Effector CD4-positive, alpha-beta T cell (primary cell): ENCODE measurements at regions not wholly inside any gene's neighbourhood (a gene's known extent, or its start where the extent isn't known, plus 50 kb on each side); places are given as distances from the start of the nearest gene placed in this dataset.

Experiments
- DNase-seq: peaks from one replicate; pipeline ENCODE4 v3.0.0-alpha.2; 2020

DNA sequence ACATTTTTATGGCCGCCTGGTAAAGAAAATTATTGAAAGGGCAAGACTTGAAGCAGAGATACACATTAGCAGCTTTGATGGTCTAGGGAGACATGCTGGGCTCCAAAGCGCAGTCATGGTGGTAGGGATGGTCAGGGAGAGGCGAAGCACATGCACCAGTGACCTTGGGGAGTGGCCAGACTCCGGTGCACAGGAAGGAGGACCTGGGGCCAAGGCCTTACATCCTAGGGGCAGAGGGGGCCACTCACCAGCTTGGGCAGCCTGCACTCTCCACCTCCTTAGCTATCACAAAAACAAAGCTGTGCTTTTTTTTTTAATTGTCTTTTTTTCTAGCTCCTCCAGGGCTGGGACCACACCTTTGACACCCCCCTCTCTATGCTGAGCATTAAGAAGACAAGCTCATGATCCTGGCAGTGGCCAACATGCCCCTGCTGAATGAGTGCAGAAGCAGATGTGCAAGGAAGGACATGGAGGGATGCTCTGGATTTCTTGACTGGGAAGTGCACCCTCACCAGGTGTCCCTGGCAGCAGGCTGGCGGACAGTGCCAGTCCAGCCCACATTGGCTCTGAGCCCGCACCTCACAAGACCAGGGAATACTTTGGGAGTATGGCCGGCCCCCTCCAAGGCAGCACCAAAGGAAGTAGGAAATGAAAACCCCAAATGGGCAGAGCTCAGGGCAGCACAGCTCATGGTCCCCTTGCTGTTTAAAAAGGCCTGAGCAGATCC is 619.9 kb downstream of the TBC1D22A start:
- DNase-seq = no peak

DNA sequence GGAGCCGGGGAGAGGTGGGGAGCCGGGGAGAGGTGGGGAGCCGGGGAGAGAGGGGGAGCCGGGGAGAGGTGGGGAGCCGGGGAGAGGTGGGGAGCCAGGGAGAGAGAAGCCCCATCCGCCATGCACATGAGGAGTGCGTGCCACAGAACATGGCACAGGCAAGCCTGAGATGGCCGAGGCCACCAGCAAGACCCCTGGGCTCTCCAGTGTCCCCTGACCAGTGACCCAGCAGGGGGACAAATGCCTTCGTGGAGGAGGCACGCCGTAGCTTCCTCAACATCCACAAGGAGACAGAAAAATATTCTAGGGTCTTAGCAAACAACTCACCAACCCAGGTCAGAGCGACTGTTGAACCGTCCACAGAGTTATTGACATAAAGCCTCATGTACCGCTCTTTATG is 618.8 kb downstream of the TBC1D22A start:
- DNase-seq = no peak

DNA sequence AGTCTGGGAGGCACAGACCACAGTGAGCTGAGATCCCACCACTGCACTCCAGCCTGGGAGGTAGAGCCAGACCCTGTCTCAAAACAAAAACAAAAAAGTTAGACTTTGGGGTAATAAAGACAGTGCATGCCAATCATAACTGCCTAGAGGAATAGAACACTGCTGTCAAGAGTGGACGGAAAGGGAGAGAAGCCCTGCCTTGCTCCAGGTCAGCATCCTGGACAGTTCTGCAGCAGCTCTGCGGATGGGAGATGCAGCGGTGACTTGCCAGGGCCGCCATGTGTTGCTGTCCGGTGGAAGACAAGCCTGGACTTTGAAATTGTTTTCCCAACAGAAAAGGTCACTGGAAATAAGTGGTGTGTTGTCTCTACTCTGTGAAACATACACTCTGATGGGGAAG is 618.2 kb downstream of the TBC1D22A start:
- no peak for DNase-seq

DNA sequence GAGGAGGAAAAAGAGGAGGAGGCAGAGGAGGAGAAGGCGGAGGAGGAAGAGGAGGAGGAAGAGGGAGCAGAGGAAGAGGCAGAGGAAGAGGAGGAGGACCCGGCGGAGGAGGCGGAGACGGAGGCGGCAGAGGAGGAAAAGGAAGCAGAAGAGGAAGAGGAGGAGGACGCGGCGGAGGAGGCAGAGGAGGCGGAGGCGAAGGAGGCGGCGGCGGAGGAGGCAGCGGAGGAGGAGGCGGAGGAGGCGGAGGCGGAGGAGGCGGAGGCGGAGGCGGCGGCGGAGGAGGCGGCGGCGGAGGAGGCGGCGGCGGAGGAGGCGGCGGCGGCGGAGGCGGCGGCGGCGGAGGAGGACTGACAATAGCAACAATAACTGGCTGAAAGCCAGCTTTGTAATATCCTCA is 616.6 kb downstream of the TBC1D22A start:
- no peak for DNase-seq

DNA sequence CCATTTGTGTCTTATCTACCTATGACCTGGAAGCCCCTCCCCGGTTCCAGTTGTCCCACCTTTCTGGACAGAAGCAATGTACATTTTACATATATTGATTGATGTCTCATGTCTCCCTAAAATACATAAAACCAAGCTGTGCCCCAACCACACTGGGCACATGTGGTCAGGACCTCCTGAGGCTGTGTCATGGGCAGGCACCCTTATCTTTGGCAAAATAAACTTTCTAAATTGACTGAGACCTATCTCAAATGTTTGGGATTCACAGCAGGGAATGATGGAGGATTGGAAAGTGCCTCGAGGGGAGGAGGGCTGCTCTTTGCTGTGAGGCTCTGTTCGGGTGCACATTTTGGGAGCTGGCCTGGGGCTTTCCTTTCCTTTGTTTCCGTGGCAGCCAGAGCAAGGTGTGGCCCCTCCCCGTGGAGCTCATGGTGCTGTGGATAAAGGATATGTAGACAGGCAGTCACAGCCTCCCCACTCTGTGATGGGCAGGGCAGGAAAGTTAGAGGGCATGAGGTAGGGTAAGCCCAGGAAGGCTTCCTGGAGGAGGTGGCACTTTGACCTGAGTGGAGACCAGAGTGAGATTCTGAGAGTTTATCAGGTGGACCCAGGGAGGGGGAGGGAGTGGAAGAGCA is 615.6 kb downstream of the TBC1D22A start:
- no peak for DNase-seq

DNA sequence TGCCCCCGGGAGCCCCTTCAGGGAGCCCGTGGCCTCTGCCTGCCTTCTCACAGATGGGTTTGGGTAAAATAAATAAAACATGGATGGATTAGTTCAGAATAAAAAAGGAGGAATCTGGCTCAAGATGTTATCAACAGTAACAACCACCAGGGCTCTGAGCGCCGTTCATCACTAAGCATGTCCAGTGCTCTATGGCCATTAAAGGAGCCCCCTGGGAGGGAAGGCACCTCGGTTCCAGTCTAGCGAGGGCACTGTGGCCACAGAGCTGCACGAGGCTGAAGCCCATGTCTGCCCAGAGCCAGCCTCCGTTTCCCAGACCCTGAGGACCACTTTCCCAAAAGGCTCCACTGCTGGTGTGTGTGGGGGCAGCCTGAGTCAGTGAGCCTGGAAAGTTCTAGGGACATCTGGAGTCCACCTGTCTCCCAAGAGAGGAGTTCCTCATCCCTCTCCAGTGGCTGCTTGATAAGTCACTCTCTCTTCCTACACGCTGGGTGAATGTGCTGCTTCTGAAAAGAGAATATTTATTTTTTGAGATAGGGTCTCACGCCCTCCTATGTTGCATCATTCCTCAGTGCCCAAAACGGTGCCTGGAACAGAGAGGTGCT is 614.6 kb downstream of the TBC1D22A start:
- DNase-seq = no peak

DNA sequence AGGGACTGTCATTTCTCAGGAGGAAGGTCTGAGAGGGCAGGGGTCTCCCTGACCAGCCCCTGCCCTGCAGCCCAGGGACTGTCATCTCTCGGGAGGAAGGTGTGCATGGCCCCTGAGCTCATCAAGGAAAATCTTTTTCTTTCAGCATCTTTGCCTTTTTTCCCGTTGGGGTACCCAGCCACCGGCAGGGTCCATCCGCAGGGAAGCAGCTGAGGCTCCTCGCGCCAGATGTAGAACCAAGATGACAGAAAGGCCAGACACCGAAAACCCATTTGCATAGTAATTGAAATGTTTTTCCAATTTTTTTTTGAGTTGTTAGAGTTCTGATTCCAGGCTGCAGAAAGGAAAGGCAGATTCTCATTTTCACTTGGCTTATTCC is 613.9 kb downstream of the TBC1D22A start:
- DNase-seq = no peak

DNA sequence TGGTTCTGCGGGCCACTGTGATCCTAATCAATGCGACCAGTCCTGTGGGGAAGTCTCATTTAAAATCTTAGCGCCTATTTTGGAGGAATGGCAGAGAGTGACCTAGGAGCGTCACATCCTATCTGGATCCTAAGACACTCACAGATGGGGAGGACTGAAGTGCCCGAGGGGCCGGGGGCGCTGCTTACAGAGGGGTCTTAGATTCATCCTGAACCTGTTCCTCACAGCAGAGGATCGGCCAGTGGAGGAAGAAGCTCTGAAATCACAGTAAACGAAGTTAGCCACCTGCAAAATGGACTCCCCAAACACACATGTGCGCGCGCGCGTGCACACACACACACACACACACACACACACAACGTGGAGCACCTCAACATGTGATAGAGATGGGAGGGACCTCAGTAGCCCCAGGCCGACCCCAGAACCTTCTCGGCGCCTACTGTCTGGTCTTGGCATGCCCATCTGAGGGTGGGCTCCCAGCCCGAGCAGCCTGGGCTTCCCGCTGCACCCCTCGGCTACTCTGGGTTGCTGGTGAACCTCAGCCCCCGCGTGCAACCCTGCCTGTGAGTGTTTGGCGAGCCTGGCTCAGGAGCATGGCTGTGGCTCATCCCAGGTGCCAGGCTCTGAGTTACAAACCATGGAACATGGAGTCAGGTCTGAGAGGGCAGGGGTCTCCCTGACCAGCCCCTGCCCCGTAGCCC is 613.3 kb downstream of the TBC1D22A start:
- no peak for DNase-seq

DNA sequence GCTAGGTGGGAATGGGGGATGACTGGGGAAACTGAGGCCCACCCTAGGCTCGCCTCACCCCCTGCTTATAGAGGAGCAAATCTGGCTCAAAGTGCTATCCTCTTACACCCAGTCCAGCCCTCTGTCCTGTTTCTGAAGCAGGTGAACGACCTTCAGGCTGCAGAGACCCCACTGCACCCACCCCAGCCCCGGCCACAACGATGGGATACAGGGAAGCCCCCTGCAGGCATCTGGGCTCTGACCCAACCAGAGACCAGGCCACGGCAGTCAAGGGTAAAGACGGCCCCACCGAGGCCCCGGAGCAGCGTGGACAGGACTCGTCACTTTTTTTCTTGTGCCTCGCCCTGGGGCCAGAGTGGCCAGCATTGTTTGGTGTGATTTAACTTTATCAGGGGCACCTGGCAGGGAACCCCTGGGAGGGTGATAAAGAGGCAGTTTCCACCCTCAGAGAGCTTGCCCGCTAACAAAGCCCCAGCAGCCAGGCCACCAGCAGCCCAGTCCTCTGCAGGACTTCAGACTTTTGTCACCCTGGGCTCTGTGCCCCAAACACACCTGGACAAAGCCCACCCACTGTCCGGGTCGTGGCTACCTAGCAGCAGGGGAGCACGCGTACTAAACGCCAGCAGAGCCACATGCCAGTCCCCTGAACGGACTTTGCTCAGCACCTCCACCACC is 612.6 kb downstream of the TBC1D22A start:
- no peak for DNase-seq

DNA sequence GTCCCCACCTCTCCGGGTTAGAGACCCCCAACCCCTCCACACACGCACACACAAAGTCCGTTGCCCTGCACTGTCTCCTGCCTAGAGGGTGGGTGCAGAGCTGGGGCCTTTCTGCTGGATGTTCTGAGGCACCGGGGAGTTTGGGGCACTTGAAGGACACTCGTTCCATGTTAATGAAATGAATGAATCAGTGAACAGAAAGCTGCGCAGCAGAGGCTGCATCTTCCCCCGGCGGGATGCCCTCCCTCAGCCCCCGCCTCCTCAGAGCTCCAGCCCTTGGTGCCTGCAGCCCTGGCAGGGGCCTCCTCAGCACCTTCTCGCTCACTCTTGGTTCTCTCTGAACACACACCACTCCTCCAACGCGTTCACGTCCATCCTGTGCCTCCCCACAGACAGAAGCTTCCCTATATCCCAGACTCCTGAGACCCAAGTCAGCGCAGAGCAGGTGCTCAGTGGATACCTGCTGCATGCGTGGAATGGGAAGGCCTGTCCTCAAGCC is 611.9 kb downstream of the TBC1D22A start:
- DNase-seq = no peak

DNA sequence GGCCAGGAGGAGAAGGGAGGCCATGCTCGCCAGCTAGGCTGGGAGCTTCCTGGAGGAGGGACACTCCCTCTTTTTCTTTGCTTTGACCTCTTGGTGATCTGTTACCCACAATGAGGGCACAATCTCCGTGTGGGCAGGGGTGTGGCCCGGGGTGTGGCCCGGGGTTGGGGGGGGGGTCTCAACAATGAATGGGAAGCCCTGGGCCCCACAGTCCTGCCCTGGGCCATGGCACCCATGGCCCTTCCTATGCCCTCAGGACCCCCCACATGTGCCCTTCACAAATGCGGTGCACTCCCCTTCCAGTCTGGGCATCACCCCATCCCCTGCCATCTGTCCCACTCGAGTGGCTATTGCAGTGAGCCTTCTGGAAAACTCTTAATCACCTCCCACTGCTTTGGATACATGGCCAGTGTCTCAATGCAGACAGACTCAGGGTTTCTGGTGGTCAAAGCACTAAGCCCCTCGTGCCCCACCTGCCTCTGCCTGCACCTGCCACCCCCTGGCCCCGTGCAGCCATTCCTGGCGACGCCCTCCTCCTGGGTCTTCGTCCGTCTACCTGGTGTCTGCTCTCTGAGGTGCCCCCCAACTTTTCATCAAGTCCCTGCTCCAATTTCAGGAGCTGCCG is 611.3 kb downstream of the TBC1D22A start:
- DNase-seq = no peak

DNA sequence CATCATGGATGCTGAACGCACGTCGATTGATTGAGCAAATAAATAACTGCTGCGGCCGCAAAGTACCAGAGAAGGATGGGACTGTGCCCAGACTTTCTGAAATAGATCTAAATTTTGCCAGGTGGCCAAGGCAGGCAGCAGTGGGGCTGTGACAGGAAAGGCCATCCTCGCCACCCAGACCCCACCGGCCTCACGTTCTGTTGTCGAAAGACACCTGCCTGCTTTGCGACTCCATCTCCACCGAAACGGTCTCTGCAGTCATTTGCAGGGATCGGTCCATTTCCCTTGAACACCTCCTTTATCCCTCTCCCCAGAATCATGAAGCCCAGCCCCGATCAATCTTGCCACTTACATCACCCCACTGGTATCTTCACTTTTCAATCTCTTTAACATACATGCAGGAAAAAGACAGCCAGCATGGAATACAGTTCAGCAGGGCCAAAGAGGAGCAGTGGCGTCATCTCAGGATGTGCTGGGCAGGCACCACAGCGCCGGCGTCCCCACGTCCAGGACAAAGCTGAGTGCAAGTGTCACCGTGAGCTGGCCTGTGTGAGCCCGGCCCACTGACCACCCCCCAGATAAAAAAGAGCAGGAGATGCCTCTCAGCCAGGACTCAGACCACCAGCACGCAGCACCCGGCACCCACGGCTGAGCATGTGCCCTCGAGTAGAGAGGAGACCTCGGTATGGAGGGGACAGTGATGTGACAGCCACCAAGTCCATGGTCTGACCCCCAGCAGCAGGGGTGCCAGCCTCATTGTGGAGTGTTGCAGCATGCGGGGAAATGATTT is 610.3 kb downstream of the TBC1D22A start:
- DNase-seq = no peak

DNA sequence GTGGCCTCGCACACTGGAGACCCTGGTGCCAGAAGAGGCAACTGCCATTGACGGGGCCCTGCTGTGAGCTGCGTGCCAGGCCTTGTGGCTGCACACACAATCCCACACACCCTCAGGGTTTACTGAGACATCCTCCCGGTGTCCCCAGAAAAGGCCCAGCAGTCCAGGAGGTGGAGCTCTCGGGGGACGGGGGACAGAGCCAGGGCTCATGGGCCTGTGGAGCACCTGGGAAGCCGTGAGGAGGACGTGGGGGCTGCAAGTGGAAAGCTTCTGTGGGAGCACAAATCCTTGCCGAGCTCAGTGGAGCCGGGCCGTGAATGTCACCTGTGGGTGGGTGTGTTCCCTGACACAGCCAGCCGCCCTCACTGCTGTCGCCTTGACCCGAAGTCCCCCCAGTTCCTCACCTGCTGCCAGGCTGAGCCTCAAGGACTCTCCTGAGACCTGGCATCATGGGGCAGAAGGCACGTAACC is 609.7 kb downstream of the TBC1D22A start:
- no peak for DNase-seq

DNA sequence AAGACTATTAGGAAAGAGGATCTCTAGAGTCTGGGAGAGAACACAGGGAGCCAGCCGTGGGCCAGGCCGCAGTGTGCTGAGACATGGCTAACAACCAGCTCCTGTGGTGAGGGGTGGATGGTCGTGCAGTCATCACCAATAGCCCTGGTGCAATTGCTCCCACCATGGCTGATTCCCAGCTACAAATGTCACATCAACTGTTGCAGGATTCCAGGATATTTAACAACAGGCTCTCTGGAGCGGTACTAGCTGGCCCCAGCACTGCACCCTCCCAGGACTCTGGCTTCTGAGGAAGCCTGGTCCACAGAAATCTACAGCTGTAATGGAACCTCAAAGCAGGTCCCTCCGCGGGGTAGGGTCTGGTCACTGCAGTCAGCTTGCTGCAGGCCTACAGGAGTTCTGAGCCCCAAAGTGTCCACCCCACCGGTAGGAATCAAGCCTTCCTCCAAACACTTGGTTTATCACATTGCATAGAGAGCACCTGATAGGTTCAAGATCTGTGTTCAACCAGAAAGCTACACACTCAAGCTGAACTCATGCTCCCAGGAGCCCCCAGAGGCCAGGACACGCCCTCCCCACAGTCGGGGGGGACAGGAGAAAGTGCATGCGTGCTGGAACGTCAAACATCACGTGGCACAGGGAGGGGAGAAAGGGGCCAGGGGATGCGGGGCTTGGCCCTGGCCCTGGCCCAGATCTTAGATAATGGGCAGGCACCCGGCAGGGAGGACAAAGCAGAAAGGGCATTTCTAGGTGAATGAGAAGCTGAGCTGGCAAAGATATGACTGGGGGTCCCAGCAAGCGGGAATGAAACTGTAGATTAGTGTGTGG is 609.0 kb downstream of the TBC1D22A start:
- no peak for DNase-seq

DNA sequence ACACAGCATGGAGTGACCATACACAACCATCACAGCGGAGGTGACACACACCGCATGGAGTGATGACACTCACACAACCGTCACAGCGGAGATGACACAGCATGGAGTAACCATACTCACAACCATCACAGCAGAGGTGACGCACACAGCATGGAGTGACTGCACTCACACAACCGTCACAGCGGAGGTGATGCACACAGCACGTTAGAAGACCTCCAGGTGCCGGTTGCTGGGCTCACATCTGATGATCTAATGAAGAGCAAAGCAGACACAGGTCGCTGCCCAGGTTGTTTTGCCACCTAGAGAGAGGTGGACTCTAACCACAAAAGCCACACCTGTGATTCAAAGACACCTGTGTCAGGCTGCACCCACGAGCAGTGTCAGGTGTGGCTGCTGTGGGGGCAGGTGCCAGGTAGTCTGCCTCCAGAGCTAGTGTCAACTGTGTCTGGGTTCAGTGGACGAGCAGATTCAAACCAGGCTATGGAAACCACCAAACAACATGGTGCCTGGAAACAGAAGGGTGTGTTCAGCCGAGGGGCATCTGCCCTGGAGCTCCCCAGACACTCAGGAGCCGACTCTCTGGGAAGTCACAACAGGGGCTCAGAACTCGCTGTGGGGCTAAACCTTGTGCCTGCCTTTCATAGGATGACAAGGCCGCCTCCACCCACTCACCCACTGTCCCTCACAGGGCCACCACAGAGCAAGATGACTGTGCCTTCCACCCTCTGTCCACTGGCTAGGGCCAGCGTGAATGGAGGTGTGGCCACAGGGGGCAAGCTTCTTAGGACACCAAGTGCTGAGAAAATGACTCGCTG is 608.2 kb downstream of the TBC1D22A start:
- no peak for DNase-seq

DNA sequence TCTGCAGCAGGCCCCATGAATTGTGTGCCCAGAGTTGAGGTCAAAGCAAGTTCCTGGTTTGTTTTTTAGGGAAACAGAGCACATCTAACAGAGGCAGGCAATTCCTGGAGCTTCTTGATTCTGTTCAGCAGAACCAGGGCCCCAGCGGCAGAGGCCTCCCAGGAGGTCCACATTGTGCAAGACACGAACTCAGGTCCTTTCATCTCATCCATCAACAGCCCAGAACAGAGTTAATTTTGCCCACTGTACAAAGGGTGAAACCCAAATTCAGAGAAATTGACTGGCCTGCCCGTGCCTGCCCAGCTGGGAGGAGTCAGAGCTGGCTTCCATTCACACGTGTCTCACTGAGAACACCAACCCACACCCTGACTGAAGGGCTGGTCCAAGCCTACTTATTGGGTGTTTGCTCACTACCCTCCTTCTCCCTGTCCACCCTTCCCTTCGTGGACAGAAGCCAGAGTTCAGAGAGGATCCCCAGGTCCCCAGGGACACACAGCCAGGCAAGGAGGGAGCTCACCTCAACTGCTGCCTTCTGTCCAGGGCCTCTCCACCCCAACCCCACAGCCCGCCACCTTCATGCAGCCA is 607.1 kb downstream of the TBC1D22A start:
- no peak for DNase-seq

DNA sequence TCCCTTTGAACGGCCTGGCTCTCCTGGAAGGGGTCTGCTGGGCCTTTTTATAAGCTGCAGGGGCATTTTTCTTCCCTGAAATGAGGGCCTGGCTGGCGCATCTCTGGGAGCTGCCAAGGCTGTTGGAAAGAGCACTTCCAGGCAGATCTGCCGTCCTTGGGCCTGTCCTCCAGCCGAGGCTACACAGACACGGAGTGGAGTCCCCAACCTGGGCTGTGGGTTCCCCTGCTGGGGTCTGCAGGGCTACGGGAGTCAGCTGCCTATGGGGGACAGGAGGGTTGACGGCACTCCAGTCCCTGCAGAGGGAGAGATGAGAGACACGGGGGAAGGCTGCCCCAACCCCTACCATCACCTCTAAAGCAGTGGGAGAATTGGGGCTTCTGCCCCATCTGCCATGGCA is 606.6 kb downstream of the TBC1D22A start:
- DNase-seq = no peak

DNA sequence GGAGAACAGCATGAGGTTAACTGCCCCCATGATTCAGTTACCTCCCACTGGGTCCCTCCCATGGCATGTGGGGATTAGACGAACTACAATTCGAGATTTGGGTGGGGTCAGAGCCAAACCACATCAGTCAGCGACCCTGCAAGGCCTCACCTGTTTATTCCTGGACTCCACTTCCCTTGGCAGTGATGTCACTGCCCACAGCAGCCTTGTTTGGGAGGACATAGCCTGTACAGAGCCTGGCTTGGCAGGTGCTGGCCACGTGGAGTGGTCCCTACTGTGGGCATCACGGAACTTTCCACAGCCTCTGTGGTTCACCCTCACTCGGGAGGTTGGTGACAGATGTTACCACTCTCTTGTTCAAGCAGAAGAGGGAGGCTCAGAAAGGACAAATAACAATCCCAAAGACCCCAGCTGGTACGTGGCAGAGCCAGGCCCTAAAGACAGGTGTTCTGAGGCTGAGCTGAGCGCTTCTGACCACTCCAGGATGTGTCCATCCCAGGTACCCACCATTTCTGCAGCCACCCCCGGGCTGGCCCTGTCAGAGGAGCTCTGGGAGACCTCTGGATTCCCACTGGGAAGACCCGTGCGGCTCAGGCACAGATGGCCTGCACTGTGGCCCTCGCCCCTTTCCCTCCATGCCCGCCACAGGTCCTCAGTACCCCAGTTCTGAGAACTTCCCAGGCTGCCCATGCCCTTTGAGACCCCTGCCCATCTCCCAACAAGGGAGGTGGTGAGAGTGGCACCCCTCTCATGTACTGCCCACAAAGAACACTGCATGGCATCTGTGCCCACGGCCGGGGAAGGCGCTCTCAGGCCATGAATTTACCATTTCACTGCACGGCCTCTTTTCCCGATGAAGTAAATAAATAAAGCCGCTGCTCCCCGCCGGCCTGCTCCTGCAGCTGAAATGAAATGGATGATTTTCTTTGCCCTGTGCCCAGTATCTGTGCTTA is 605.8 kb downstream of the TBC1D22A start:
- DNase-seq = no peak
